Epithelial cell of esophagus (primary cell): ENCODE measurements at regions not wholly inside any gene's neighbourhood (a gene's known extent, or its start where the extent isn't known, plus 50 kb on each side); places are given as distances from the start of the nearest gene placed in this dataset.

Source experiments
- DNase-seq: peaks from one replicate; pipeline ENCODE4 v3.0.0; 2010; ENCODE audit warnings: low read depth
- H3K4me3 ChIP-seq: 2 replicates; pipeline ENCODE4 v1.5.1; 2011; ENCODE audit warnings: mild to moderate bottlenecking, low read length, control low read depth
- CTCF ChIP-seq: IDR thresholded peaks from 2 replicates; pipeline ENCODE4 v1.5.1; 2011; ENCODE audit warnings: low read depth, mild to moderate bottlenecking, low read length, control low read depth, inconsistent platforms; ENCODE audit not compliant: insufficient read depth; ENCODE audit errors: missing control alignments

- no peak for DNase-seq
- no peak overlapping the region for H3K4me3 ChIP-seq
- TF ChIP-seq CTCF, result no peak
Measured at GRCh38 chr13:44125943-44126469, 246.3 kb downstream of the LACC1 start.

GRCh38 chr13:44128552-44129001 is 245.0 kb upstream of the SERP2 start:
- TF ChIP-seq CTCF, result no peak
- no peak overlapping the region for H3K4me3 ChIP-seq
- DNase-seq, result no peak

GRCh38 chr13:44129418-44129817 is 244.2 kb upstream of the SERP2 start:
- DNase-seq, result no peak
- no peak overlapping the region for H3K4me3 ChIP-seq
- no peak for TF ChIP-seq CTCF

GRCh38 chr13:44131069-44131614 is 242.5 kb upstream of the SERP2 start:
- no peak for DNase-seq
- no peak overlapping the region for H3K4me3 ChIP-seq
- no peak for TF ChIP-seq CTCF

GRCh38 chr13:44132710-44133109 is 240.9 kb upstream of the SERP2 start:
- no peak for DNase-seq
- H3K4me3 ChIP-seq, result no peak overlapping the region

GRCh38 chr13:44133626-44134025 is 240.0 kb upstream of the SERP2 start:
- H3K4me3 ChIP-seq, result no peak overlapping the region
- DNase-seq, result no peak
- TF ChIP-seq CTCF, result no peak

More at GRCh38 chr13:44132710-44133109, 240.9 kb upstream of the SERP2 start:
- TF ChIP-seq CTCF, result no peak

GRCh38 chr13:44135566-44135965 is 238.1 kb upstream of the SERP2 start:
- no peak for DNase-seq
- no peak overlapping the region for H3K4me3 ChIP-seq
- TF ChIP-seq CTCF, result no peak
